HEK293 (cell line): ENCODE measurements at regions not wholly inside any gene's neighbourhood (a gene's known extent, or its start where the extent isn't known, plus 50 kb on each side); places are given as distances from the start of the nearest gene placed in this dataset.

Source experiments
- CTCF ChIA-PET: fragments of 350-600 bp; formaldehyde crosslinking; extraction: SDS; loops from one replicate; lab custom pipeline; 2021; ENCODE audit warnings: antibody characterized with exemption; lab: Yijun Ruan, JAX
- POLR2A ChIA-PET: fragments of 300-600 bp; formaldehyde crosslinking; extraction: SDS; loops from one replicate; lab custom pipeline; 2020; ENCODE audit warnings: antibody characterized with exemption, inconsistent platforms; lab: Yijun Ruan, JAX
- H3K27ac ChIP-seq: fragments of 200-500 bp; sonication (Bioruptor generic); 2 replicates; pipeline ENCODE4 v1.5.1; 2014; ENCODE audit warnings: low read depth, low read length, control low read depth, inconsistent platforms; ENCODE audit errors: extremely low read depth
- H3K36me3 ChIP-seq, 2 experiments: fragments of 200-500 bp in 1 of 2; sonication (Bioruptor generic) in 1 of 2; 1 replicate in 1 of 2; 2 replicates in 1 of 2; pipeline ENCODE4 v1.5.1; 2014 to 2017; ENCODE audit warnings: inconsistent platforms in 2 of 2, low read length in 2 of 2; ENCODE audit not compliant: control insufficient read depth in 2 of 2, insufficient read depth in 1 of 2
- H3K4me1 ChIP-seq: fragments of 200-500 bp; sonication (Bioruptor generic); 2 replicates; pipeline ENCODE4 v1.5.1; 2014; ENCODE audit warnings: mild to moderate bottlenecking, low read length, inconsistent platforms; ENCODE audit not compliant: control insufficient read depth, insufficient read depth
- H3K4me3 ChIP-seq: 2 replicates; pipeline ENCODE4 v1.5.1; 2011; ENCODE audit warnings: low read depth, mild to moderate bottlenecking, control low read depth, low read length, moderate library complexity
- H3K9me3 ChIP-seq: fragments of 200-500 bp; sonication (Bioruptor generic); 2 replicates; pipeline ENCODE4 v1.5.1; 2014; ENCODE audit warnings: low read depth, low read length, inconsistent platforms; ENCODE audit not compliant: control insufficient read depth, insufficient read depth
- IKZF3 ChIP-seq: fragments of 450-650 bp; IDR thresholded peaks from 2 replicates; pipeline ENCODE4 v1.5.0; 2018; ENCODE audit warnings: missing biosample characterization, mild to moderate bottlenecking, missing genetic modification characterization, moderate library complexity
- KLF16 ChIP-seq: fragments of 450-650 bp; formaldehyde crosslinking; IDR thresholded peaks from 2 replicates; pipeline ENCODE4 v1.5.1; 2017; ENCODE audit warnings: missing biosample characterization, missing genetic modification characterization
- KLF8 ChIP-seq: fragments of 450-650 bp; formaldehyde crosslinking; IDR thresholded peaks from 2 replicates; pipeline ENCODE4 v1.5.1; 2016; ENCODE audit warnings: missing biosample characterization, missing genetic modification characterization
- PRDM1 ChIP-seq: fragments of 450-650 bp; formaldehyde crosslinking; IDR thresholded peaks from 2 replicates; pipeline ENCODE4; 2016; ENCODE audit warnings: missing biosample characterization, missing genetic modification characterization
- SALL2 ChIP-seq: fragments of 450-650 bp; formaldehyde crosslinking; IDR thresholded peaks from 2 replicates; pipeline ENCODE4 v1.5.0; 2017; ENCODE audit warnings: missing biosample characterization, mild to moderate bottlenecking, missing genetic modification characterization, borderline replicate concordance
- SP2 ChIP-seq: fragments of 450-650 bp; formaldehyde crosslinking; IDR thresholded peaks from 2 replicates; pipeline ENCODE4 v1.5.1; 2016; ENCODE audit warnings: missing biosample characterization, missing genetic modification characterization
- SP3 ChIP-seq: fragments of 450-650 bp; formaldehyde crosslinking; IDR thresholded peaks from 2 replicates; pipeline ENCODE4 v1.5.1; 2016; ENCODE audit warnings: missing biosample characterization, missing genetic modification characterization
- YY2 ChIP-seq: fragments of 450-650 bp; formaldehyde crosslinking; IDR thresholded peaks from 2 replicates; pipeline ENCODE4 v1.5.1; 2016; ENCODE audit warnings: missing biosample characterization, missing genetic modification characterization
- ZFHX2 ChIP-seq: fragments of 450-650 bp; formaldehyde crosslinking; conservative IDR thresholded peaks from 2 replicates; pipeline ENCODE4 v1.5.1; 2016; ENCODE audit warnings: missing biosample characterization, missing genetic modification characterization
- ZFP3 ChIP-seq: fragments of 450-650 bp; formaldehyde crosslinking; IDR thresholded peaks from 2 replicates; pipeline ENCODE4 v1.5.1; 2016; ENCODE audit warnings: low read depth, missing biosample characterization, missing genetic modification characterization
- ZNF157 ChIP-seq: fragments of 450-650 bp; formaldehyde crosslinking; IDR thresholded peaks from 2 replicates; pipeline ENCODE4 v1.5.1; 2016; ENCODE audit warnings: missing biosample characterization, missing genetic modification characterization
- ZNF174 ChIP-seq: fragments of 450-650 bp; formaldehyde crosslinking; IDR thresholded peaks from 2 replicates; pipeline ENCODE4 v1.5.0; 2017; ENCODE audit warnings: missing biosample characterization, mild to moderate bottlenecking, missing genetic modification characterization
- ZNF214 ChIP-seq: fragments of 450-650 bp; formaldehyde crosslinking; IDR thresholded peaks from 2 replicates; pipeline ENCODE4 v1.5.1; 2017; ENCODE audit warnings: missing biosample characterization, mild to moderate bottlenecking, missing genetic modification characterization, borderline replicate concordance
- ZNF404 ChIP-seq: fragments of 450-650 bp; formaldehyde crosslinking; IDR thresholded peaks from 2 replicates; pipeline ENCODE4 v1.5.1; 2017; ENCODE audit warnings: missing biosample characterization, missing genetic modification characterization
- ZNF510 ChIP-seq: fragments of 450-650 bp; formaldehyde crosslinking; IDR thresholded peaks from 2 replicates; pipeline ENCODE4 v1.5.1; 2018; ENCODE audit warnings: mild to moderate bottlenecking, missing genetic modification characterization, missing biosample characterization; ENCODE audit not compliant: insufficient replicate concordance
- ZNF529 ChIP-seq: fragments of 450-650 bp; formaldehyde crosslinking; IDR thresholded peaks from 2 replicates; pipeline ENCODE4 v1.5.1; 2017; ENCODE audit warnings: missing genetic modification characterization, missing biosample characterization; ENCODE audit not compliant: insufficient replicate concordance
- ZNF623 ChIP-seq: fragments of 450-650 bp; formaldehyde crosslinking; IDR thresholded peaks from 2 replicates; pipeline ENCODE4 v1.5.1; 2016; ENCODE audit warnings: missing biosample characterization, missing genetic modification characterization
- ZNF707 ChIP-seq: fragments of 450-650 bp; formaldehyde crosslinking; IDR thresholded peaks from 2 replicates; pipeline ENCODE4 v1.5.1; 2016; ENCODE audit warnings: missing biosample characterization, missing genetic modification characterization
- ZNF768 ChIP-seq: fragments of 450-650 bp; formaldehyde crosslinking; IDR thresholded peaks from 2 replicates; pipeline ENCODE4 v1.5.1; 2018; ENCODE audit warnings: missing biosample characterization, mild to moderate bottlenecking, missing genetic modification characterization
- ZNF830 ChIP-seq: fragments of 450-650 bp; IDR thresholded peaks from 2 replicates; pipeline ENCODE4 v1.5.0; 2018; ENCODE audit warnings: missing biosample characterization, missing genetic modification characterization, low read depth, mild to moderate bottlenecking, moderate library complexity
- TF ChIP-seq, protein P1 (sequence below): fragments of 450-650 bp; formaldehyde crosslinking; IDR thresholded peaks from 2 replicates; pipeline ENCODE4 v1.5.1; 2017; ENCODE audit warnings: missing biosample characterization, missing genetic modification characterization
- TF ChIP-seq, protein P2 (sequence below): fragments of 450-650 bp; formaldehyde crosslinking; IDR thresholded peaks from 2 replicates; pipeline ENCODE4 v1.5.1; 2016; ENCODE audit warnings: missing biosample characterization, missing genetic modification characterization

DNA sequence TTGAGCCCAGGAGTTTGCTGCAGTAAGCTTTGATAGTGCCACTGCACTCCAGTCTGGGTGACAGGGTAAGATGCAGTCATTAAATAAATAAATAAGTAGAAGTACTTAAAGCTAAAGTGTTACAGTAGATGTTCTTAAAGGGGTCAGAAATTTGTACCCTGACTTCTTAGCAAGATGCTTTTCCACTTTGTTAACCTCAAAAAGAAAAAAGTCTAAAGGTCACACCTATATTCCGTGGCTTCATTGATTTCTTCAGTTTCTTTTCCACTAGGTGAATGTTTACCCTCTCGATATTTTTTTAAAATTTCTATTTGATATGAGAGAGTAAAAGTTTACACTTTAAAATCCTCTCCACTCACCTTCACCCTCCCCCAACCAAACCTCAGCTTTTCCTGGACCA, 64.3 kb upstream of the PLEKHA5 start:
- POLR2A ChIA-PET, result interaction anchor here (0.7 kb wide), 1 partner anchor 74 kb away, joined by 3 read pairs; no protein-coding TSS in a partner anchor

DNA sequence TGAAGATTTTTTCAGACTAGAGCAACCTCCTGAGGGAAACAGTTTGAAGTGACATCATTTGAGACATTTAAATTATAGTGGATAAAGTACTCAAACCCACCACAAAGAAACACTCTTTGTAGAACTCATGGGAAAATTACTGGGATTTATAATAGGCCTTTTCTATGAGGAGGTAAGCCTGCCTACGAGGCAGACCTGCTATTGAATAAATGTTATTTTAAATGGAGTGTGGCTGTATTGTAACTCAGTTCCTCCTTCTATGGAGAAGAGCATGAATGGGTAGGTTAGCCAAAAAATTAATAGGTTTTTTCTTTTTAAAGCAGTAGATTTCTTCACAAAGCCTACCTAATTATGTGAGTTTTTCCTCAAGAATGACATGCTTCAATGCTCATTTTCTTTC, 63.7 kb upstream of the PLEKHA5 start:
- Histone ChIP-seq H3K36me3 (no peaks in the 10 kb centered on the region), H3K4me3 (no peak overlapping the region), H3K9me3 (no peaks in the 10 kb centered on the region), H3K27ac (no peak overlapping the region), H3K4me1 (no peaks in the 10 kb centered on the region)
- TF ChIP-seq ZFP3 (no peak), ZNF404 (no peak), ZFHX2 (tag by site-specific recombination) (no peak), YY2 (tag by site-specific recombination) (no peak), IKZF3 (tag by site-specific recombination) (no peak), PRDM1 (tag by site-specific recombination) (no peak), KLF8 (no peak), ZNF830 (tag by site-specific recombination) (no peak), ZNF768 (no peak), KLF16 (tag by site-specific recombination) (no peak), SP3 (tag by site-specific recombination) (no peak), ZNF510 (tag by site-specific recombination) (no peak), SP2 (tag by site-specific recombination) (no peak), SALL2 (tag by site-specific recombination) (no peak), ZNF623 (tag by site-specific recombination) (no peak)
- TF ChIP-seq, protein P1, sequence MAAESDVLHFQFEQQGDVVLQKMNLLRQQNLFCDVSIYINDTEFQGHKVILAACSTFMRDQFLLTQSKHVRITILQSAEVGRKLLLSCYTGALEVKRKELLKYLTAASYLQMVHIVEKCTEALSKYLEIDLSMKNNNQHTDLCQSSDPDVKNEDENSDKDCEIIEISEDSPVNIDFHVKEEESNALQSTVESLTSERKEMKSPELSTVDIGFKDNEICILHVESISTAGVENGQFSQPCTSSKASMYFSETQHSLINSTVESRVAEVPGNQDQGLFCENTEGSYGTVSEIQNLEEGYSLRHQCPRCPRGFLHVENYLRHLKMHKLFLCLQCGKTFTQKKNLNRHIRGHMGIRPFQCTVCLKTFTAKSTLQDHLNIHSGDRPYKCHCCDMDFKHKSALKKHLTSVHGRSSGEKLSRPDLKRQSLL, result no peak
- CTCF ChIA-PET, result no interaction called here
- POLR2A ChIA-PET, result no interaction called here

More for the DNA sequence above, 64.3 kb upstream of the PLEKHA5 start:
- Histone ChIP-seq H3K36me3 (no peaks in the 10 kb centered on the region), H3K9me3 (no peaks in the 10 kb centered on the region), H3K4me3 (no peak overlapping the region), H3K27ac (no peak overlapping the region), H3K4me1 (no peaks in the 10 kb centered on the region)
- CTCF ChIA-PET, result interaction anchor here (0.6 kb wide), 1 partner anchor 335 kb away, joined by 3 read pairs; no protein-coding TSS in a partner anchor
- TF ChIP-seq ZNF214 (no peak), ZNF707 (tag by site-specific recombination) (no peak)

DNA sequence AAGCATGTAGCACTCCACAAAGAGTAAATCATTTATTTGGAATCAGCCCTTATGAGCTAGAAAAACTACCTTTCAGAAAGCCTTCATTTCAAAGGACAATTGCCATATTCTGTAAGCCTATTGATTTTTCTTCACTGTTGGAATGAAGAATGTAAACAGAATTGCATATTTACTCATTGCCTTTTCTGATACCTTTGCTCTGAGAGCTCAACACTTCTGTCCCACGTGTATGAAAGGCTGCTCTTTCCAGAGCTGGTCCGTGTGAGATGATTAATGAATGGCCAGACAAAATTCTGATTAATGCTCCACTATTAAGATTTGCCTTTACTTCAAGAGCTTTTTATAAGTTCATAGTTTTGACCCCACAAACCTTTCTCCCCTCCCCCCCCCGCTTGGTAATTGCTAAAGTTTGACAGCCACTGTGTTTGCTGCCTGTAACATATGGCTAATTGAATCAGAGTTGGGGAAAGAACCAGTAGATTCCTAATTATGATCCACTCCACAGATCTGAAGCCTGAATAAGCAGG, 63.0 kb upstream of the PLEKHA5 start:
- Histone ChIP-seq H3K36me3 (no peaks in the 10 kb centered on the region), H3K4me1 (no peaks in the 10 kb centered on the region), H3K9me3 (no peaks in the 10 kb centered on the region), H3K4me3 (no peak overlapping the region), H3K27ac (no peak overlapping the region)
- TF ChIP-seq KLF16 (tag by site-specific recombination) (no peak), ZNF174 (tag by site-specific recombination) (no peak), ZNF529 (tag by site-specific recombination) (no peak), ZNF157 (tag by site-specific recombination) (no peak)
- TF ChIP-seq, protein P2, sequence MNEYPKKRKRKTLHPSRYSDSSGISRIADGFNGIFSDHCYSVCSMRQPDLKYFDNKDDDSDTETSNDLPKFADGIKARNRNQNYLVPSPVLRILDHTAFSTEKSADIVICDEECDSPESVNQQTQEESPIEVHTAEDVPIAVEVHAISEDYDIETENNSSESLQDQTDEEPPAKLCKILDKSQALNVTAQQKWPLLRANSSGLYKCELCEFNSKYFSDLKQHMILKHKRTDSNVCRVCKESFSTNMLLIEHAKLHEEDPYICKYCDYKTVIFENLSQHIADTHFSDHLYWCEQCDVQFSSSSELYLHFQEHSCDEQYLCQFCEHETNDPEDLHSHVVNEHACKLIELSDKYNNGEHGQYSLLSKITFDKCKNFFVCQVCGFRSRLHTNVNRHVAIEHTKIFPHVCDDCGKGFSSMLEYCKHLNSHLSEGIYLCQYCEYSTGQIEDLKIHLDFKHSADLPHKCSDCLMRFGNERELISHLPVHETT (tag by site-specific recombination), result no peak
- ChIA-PET POLR2A (no interaction called here), CTCF (no interaction called here)
